NCI-H2029 treated with DMSO at 0.1 percent for 48 hours (cell line): ENCODE measurements at regions not wholly inside any gene's neighbourhood (a gene's known extent, or its start where the extent isn't known, plus 50 kb on each side); places are given as distances from the start of the nearest gene placed in this dataset.

Source experiments
- DNase-seq: peaks from one replicate; lab custom pipeline; 2025; lab: John Stamatoyannopoulos, UW

DNA sequence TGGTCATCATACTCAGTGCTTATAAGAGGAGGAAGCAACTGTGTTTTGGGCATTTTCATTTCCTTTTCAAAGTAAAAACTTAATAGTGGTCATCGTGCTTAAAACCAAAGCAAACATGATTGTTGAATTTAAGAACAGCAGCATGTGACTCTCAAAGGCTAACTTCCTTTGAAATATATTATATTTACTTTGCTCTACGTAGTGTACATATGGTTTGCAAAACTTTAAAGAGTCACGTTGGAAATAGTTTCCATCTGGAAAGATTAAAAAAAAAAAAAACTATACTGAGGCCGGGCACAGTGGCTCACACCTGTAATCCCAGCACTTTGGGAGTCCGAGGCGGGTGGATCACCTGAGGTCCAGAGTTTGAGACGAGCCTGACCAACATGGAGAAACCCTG lies 367.9 kb upstream of the BCHE start:
- DNase-seq = no peak

DNA sequence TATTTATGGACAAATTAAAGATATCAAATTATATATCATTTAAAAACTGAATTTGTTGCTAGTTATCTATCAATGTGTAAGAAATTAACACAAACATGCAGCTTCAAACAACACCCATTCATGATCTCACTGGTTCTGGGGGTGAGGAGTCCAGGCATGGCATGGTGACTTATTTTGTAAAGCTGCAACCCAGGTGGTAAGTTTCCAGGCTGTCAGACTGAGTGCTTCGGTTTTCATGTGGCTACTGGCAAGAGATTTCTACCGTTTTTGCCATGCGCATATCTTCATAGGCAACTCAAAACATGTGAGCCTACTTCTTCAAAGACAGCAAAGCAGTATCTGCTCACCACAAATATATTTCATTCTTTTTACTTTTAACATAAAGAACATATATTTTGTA lies 364.3 kb upstream of the BCHE start:
- DNase-seq = no peak

DNA sequence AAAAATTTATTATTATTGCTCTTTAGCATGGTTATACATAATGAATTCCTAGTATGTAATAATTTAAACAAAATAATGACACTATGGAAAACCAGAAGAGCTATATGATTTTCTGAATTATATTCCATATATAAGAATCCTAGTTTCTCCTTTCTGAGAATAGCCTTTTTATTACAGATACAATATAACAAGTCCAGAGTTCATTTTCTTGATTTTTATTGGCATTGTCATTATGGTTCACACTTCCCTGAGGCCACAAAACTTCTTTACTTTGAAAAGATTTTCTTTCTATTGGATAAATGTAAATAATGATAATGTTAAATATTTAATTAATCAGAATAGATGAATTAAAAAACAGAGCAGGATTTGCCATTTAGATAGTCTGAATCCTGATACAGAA lies 362.3 kb upstream of the BCHE start:
- no peak for DNase-seq

DNA sequence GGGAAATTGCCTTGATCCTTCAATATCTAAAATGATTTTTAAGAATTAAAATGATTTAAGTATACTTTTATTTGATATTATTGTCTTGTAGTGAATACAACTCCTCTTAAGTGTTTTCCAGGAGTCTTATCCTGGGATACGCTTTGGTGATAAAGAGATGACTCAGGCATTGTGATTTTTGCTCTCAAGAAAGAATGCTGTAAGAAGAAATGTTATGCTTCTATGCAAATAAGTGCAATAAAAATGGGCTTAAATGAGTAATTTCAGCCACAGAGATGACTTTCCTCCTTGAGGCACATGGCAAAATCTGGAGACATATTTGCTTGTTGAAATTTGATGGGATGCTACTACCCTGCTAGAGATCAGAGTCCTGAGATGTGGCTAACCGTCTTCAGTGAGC lies 358.6 kb upstream of the BCHE start:
- no peak for DNase-seq

- no peak for DNase-seq
Observed at GRCh38 chr3:166191411-166191810, 354.2 kb upstream of the BCHE start.

DNA sequence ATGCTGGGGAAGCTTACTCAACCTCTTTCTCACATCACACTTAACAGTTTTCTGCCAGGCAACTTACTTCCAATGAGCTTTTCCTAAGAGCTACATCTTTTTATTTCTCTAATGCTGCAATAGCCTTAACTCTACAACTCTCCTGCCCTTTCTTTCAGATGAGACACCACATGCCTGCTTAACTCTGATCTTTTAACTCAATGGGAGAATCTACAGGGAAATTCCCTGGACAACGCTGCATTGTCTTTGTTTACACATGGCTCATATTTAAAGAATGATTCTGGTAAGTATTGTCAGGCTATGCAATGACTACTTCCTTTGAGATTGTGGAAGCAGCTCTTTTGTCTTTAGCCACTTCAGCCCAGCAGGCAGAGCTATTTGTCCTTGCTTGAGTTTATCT lies 353.1 kb upstream of the BCHE start:
- DNase-seq = no peak

DNA sequence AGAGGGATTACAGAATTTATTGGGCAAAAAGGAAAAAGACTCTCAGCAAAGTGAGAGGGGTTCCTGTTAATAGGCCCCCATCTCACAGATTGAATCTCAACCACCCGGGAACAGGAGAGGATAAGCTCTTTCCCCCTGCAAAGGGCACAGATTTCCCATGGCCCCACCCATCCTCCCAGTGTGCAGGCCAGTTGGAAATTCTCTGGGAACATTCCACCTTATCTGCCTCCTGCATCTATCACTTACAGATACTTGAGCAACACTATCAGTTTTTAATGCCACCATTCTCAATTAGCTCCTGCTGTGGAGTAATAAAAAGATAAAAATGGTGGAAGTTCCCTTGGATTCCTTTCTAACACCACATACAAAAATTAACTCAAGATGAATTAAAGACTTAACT lies 350.0 kb upstream of the BCHE start:
- DNase-seq = no peak

GRCh38 chr3:166186003-166186402 lies 348.8 kb upstream of the BCHE start:
- no peak for DNase-seq

DNA sequence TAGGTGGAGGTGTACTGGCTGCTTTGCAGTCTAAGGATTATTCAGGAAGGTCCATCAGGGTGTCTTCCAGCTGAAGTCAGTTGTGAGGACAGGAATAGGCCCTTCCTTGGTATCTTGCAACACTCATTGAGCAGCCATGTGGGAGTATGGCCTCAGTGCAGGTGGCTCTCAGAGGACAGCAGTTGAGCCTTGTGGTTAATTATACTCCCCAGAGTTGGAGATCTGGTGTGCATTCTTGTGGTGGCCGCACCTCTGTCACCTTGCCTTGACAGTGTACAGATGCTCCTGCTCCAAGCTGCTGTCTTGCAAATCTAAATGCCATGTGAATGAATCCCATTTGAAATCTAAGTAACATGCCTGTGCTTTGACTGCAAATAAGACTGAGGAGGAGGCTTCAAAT lies 339.9 kb upstream of the BCHE start:
- DNase-seq = no peak

DNA sequence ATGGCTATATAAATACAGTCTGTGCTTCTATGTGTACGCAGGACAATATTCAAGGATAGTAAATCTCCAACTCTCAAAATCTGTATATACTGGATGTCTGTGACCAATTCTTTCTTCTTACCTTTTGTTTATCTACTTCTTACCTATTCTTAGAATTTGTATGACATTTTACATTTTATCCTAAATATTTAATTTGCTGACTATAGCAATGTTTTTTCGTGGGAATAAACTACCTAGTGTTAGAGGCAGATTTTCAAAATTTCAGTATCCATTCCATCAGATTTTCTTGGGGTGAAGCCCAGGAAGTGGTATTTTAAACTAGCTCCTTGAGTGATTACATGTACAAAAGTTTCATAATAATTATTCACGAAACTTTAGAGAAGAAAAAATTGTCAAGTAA lies 334.5 kb upstream of the BCHE start:
- DNase-seq = no peak

- DNase-seq = no peak
Observed at GRCh38 chr3:166169681-166170080, 332.5 kb upstream of the BCHE start.

DNA sequence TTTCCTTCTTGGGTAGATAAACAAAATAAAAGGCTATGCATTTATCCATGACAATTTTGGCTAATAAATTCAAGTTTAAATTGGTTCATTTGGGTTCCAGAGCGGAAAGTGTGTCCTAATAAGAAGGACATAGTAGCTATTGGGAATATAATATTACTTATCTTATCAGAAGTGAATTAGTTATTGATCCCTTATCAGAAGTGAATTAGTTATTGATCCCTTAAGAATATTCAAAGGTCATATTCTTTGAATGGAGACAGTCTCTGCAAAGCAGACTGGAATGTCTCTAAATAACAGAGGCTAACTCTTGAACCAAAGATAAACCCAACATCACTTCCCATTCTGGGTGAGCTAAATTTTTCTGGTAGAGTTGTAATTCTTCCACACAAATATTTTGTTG lies 290.7 kb upstream of the BCHE start:
- no peak for DNase-seq

DNA sequence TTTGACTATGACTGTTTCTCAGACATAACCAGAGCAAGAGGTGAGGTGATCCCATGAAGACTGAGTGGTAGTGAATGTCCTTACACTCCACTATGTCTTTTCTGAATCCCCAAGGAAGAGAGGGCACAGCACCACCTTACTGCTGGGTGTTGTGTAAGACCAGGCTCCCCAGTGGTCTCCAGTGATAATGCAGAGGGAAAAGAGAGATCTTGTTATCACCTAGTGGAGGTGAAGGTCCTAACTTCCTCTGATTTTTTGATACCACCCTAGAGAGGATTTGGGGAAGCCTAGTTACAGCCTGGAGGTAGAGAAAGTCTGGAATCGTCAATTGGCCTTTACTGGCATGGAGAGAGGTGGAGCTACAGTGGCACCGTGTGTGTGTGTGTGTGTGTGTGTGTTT lies 288.0 kb upstream of the BCHE start:
- DNase-seq = no peak

DNA sequence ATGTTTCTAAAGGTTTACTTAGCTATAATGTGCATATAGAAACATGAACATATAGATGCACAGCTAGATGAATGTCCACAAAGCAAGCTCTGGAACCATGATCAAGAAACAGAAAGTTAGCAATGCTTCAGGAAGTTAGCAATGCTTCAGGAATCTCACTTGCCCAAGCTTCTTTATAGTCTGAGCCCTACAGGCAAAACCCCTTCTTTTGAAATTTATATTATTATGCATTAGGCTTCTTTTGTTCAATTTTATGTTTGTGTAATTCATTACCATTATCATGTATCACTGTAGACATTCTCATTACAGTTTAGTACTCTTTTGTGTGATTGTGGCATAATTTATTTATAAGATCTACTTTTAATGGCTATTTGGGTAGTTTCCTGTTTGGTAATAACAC lies 286.4 kb upstream of the BCHE start:
- DNase-seq = no peak

DNA sequence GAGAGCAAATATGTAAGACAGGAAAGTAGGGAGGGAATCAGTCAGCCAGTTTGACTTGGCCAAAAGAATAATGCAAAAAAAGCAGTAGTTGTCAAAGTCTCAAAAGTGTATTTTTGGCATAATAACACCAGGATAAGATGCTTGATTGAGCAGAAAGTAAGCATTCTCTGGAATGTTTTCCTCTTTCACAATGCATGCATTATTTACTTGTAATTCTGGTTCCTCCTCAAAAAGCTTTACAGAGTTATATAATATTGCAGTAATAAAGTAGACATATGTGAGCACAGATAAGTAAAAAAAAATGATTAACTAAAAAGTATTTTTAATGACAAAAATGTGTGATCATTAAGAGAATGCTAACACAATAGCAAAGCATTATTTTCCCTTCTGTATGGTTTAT lies 285.9 kb upstream of the BCHE start:
- DNase-seq = no peak

- no peak for DNase-seq
Observed at GRCh38 chr3:166118049-166118448, 280.8 kb upstream of the BCHE start.

GRCh38 chr3:166114448-166114847 lies 277.2 kb upstream of the BCHE start:
- DNase-seq = no peak

- no peak for DNase-seq
Observed at GRCh38 chr3:166111562-166111961, 274.3 kb upstream of the BCHE start.

DNA sequence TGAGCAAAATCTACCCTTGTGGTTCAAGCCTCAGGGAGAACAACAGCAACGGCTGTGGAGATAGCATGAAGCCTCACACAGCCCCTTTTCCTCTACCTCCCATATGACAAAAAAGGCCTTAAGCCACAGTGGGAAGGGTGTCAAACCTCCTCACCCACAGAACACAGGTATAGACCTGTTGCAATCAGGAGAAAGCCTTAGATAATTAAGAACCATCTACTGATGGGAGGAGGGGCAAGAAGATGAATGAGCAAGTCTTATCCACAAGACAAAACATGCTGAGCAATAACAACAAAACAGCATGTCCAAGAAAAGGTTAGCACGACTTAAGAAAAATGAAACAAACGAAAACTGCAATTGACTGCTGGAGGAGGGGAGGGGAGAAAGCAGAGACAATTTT lies 272.9 kb upstream of the BCHE start:
- DNase-seq = no peak

- no peak for DNase-seq
Observed at GRCh38 chr3:166104938-166105337, 267.7 kb upstream of the BCHE start.

GRCh38 chr3:166100730-166101129 lies 263.5 kb upstream of the BCHE start:
- no peak for DNase-seq

DNA sequence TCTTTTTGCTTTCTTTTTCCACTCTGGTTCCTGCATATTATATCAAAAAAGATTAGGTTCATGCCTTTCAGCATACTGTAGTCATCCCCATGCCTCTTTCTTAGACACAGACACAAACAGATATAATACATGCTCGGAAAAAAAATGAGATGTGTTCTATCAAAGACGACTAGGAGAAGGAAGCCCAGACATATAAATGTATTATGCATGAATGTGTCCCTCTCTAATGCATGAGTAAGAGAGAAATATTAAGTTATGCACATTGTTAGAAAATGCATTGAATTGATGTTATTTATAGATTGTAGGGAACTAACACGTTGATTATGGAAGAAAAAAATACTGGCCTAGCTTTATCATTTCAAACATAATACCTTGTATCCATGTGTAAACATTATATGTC lies 252.4 kb upstream of the BCHE start:
- no peak for DNase-seq

- DNase-seq = no peak
Observed at GRCh38 chr3:166085164-166085856, 248.1 kb upstream of the BCHE start.

GRCh38 chr3:166080096-166080495 lies 242.9 kb upstream of the BCHE start:
- no peak for DNase-seq

DNA sequence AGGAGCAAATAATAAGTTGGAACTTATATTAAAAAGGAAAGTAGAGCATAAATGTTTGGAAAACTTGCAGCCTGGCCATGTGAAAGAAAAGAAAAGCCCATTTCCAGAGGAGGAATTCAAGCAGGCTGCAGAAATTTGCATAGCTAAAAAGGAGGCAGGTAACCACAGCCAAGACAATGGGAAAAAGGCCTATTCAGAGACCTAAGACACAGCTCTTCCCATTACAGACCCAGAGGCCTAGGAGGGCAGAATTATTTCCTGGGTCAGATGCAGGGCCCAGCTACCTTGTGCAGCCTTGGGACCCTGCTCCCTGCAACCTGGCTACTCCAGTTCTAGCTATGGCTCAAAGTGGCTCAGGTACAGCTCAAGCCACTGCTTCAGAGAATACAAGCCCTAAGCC lies 234.6 kb upstream of the BCHE start:
- DNase-seq = no peak
